ENCODE measurements at regions not wholly inside any gene's neighbourhood (a gene's known extent, or its start where the extent isn't known, plus 50 kb on each side); places are given as distances from the start of the nearest gene placed in this dataset.
"Not testable (repeated sequence)": the region's sequence is repeated elsewhere in the genome, so short reads cannot be mapped to it uniquely, and the experiment has no call there.

DNA sequence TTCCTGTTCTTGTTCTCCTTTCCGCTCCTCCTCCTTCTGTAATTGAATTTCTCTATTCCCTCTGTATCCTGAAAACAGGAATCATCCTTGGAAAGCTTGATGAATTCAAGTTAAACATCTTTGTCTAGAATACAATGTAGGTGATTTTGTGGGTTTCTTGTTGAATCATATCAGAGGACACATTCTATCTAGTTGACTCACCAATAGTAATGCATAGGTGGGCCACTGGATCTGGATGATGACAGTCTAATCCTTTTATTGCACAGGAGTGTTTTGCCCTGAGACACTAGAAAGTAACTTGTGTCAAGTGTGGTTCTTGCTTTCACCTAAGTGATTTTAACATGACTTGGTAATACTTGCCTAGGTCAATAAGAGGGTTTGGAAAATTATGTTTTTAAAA is 164.3 kb downstream of the RFPL4B start:
- no peak overlapping the region for H3K4me3 ChIP-seq
- H3K27me3 ChIP-seq, result no peaks in the 10 kb centered on the region
- no peaks in the 10 kb centered on the region for H3K9me3 ChIP-seq
- H3K4me1 ChIP-seq, result no peaks in the 10 kb centered on the region
- H3K36me3 ChIP-seq, result no peaks in the 10 kb centered on the region
- no peak for DNase-seq
- no peak overlapping the region for H3K27ac ChIP-seq
- intact Hi-C loops (cut with DNase I; ENCODE audit: low total_unique reads), result no loop called here
- TF ChIP-seq, protein P1, sequence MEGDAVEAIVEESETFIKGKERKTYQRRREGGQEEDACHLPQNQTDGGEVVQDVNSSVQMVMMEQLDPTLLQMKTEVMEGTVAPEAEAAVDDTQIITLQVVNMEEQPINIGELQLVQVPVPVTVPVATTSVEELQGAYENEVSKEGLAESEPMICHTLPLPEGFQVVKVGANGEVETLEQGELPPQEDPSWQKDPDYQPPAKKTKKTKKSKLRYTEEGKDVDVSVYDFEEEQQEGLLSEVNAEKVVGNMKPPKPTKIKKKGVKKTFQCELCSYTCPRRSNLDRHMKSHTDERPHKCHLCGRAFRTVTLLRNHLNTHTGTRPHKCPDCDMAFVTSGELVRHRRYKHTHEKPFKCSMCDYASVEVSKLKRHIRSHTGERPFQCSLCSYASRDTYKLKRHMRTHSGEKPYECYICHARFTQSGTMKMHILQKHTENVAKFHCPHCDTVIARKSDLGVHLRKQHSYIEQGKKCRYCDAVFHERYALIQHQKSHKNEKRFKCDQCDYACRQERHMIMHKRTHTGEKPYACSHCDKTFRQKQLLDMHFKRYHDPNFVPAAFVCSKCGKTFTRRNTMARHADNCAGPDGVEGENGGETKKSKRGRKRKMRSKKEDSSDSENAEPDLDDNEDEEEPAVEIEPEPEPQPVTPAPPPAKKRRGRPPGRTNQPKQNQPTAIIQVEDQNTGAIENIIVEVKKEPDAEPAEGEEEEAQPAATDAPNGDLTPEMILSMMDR (IDR thresholded peaks at IDR 0.05), result no peak

GRCh38 chr6:112513175-112513574 is 166.0 kb downstream of the RFPL4B start:
- no peaks in the 10 kb centered on the region for H3K4me1 ChIP-seq
- TF ChIP-seq, protein P1 (IDR thresholded peaks at IDR 0.05), result no peak
- H3K9me3 ChIP-seq, result no peaks in the 10 kb centered on the region
- no peak for DNase-seq
- H3K27me3 ChIP-seq, result no peaks in the 10 kb centered on the region
- intact Hi-C loops (cut with DNase I; ENCODE audit: low total_unique reads), result no loop called here
- H3K27ac ChIP-seq, result no peak overlapping the region
- H3K4me3 ChIP-seq, result no peak overlapping the region
- no peaks in the 10 kb centered on the region for H3K36me3 ChIP-seq

GRCh38 chr6:112522587-112522986 is 175.5 kb downstream of the RFPL4B start:
- no peak overlapping the region for H3K4me3 ChIP-seq
- H3K36me3 ChIP-seq, result no peaks in the 10 kb centered on the region
- H3K27me3 ChIP-seq, result no peaks in the 10 kb centered on the region
- no peaks in the 10 kb centered on the region for H3K4me1 ChIP-seq
- H3K27ac ChIP-seq, result no peak overlapping the region
- no peak for DNase-seq
- intact Hi-C loops (cut with DNase I; ENCODE audit: low total_unique reads), result no loop called here
- TF ChIP-seq, protein P1 (IDR thresholded peaks at IDR 0.05), result no peak
- H3K9me3 ChIP-seq, result no peaks in the 10 kb centered on the region

DNA sequence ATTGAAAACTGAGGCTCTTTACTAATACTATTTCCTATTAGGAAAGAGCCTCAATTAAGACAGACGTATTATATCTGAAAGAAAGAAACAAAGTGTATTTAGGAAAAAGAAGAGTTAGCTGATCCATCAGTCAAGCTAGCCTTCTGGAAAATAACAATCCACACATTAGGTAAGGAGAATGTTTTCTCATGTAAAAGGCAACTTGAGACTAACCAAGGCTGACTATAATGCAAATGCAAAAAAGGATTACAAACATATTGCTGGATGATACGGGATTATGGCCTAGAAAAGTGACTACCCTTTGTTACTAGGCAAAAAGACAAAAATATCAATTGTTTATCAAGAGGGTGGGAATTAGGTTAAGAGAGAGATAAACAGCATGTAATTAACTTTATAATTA is 176.9 kb downstream of the RFPL4B start:
- no peaks in the 10 kb centered on the region for H3K4me1 ChIP-seq
- no peak overlapping the region for H3K4me3 ChIP-seq
- TF ChIP-seq, protein P1 (IDR thresholded peaks at IDR 0.05), result no peak
- intact Hi-C loops (cut with DNase I; ENCODE audit: low total_unique reads), result no loop called here
- no peak overlapping the region for H3K27ac ChIP-seq
- H3K27me3 ChIP-seq, result no peaks in the 10 kb centered on the region
- no peaks in the 10 kb centered on the region for H3K36me3 ChIP-seq
- DNase-seq, result no peak
- no peaks in the 10 kb centered on the region for H3K9me3 ChIP-seq

DNA sequence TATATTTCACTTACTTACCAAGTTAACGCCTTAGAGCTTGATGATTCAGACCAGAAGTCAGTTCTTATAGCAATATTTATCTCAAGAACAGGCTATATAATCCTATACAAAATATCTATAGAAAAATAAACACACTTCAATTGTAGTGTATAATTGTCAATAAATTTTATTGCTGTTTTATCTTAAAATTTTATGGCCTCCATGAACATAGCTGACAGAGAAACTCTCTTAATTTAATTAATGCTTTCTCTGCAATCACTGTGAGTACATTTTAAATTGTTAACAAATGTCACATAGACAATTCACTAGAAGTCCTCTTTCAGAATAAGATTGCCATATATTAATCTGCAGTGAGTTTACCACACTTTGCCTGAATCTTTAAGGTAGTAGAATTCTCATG is 178.6 kb downstream of the RFPL4B start:
- Histone ChIP-seq H3K4me1 (no peaks in the 10 kb centered on the region), H3K4me3 (no peak overlapping the region), H3K27me3 (no peaks in the 10 kb centered on the region), H3K9me3 (no peaks in the 10 kb centered on the region), H3K27ac (no peak overlapping the region), H3K36me3 (no peaks in the 10 kb centered on the region)
- intact Hi-C loops (cut with DNase I; ENCODE audit: low total_unique reads), result no loop called here
- DNase-seq, result no peak
- TF ChIP-seq, protein P1 (IDR thresholded peaks at IDR 0.05), result no peak

DNA sequence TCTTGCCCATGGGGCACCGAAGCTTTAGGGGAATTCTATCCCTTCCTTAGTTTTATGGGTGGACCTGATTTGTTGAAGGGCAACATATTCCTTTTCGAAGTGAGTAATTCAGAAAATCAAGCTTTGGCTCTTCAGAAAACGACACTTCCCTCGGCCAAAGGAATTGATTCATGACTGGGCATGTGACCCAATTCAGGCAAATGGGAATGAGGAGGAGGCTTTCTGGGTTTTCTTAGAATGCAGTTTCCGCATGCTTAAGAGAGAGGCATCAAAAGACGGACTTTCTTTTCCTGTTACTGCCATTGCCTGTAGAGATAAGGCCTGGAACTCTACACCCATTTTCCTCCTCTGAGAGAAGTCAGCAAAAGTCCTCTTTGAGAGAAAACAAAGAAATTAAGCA is 179.5 kb downstream of the RFPL4B start:
- Histone ChIP-seq H3K4me1 (no peaks in the 10 kb centered on the region), H3K36me3 (no peaks in the 10 kb centered on the region), H3K27ac (no peak overlapping the region), H3K4me3 (no peak overlapping the region), H3K27me3 (no peaks in the 10 kb centered on the region), H3K9me3 (no peaks in the 10 kb centered on the region)
- intact Hi-C loops (cut with DNase I; ENCODE audit: low total_unique reads), result no loop called here
- DNase-seq, result no peak
- TF ChIP-seq, protein P1 (IDR thresholded peaks at IDR 0.05), result no peak

DNA sequence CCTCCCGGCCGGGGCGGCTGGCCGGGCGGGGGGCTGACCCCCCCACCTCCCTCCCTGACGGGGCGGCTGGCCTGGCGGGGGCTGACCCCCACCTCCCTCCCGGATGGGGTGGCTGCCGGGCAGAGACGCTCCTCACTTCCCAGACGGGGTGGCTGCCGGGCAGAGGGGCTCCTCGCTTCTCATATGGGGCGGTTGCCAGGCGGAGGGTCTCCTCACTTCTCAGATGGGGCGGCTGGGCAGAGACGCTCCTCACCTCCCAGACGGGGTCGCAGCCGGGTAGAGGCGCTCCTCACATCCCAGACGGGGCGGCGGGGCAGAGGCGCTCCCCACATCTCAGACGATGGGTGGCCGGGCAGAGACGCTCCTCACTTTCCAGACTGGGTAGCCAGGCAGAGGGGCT is 181.2 kb downstream of the RFPL4B start:
- H3K4me1 ChIP-seq; H3K36me3 ChIP-seq; H3K27ac ChIP-seq; intact Hi-C loops (cut with DNase I; ENCODE audit: low total_unique reads); DNase-seq; H3K27me3 ChIP-seq; H3K4me3 ChIP-seq; H3K9me3 ChIP-seq: not testable (repeated sequence)

All from tibial artery (tissue), 4 donors.